Gastrocnemius medialis (tissue), 4 donors: ENCODE measurements at regions not wholly inside any gene's neighbourhood (a gene's known extent, or its start where the extent isn't known, plus 50 kb on each side); places are given as distances from the start of the nearest gene placed in this dataset.
"Not testable (repeated sequence)": the region's sequence is repeated elsewhere in the genome, so short reads cannot be mapped to it uniquely, and the experiment has no call there.

Experiments
- ATAC-seq, 2 donors: fragments of 150-250 bp; one replicate each; pipeline ENCODE4 v1.9.1; 2016
- DNase-seq, 2 donors: peaks; one replicate each; pipeline ENCODE4 v3.0.0-alpha.2; 2019
- H3K27ac ChIP-seq, 4 donors: fragments of 200-600 bp; sonication (generic); 1 replicate in 1 of 4; 2 replicates in 3 of 4; pipeline ENCODE4 v1.5.1; 2016 to 2018; ENCODE audit warnings: mild to moderate bottlenecking in 2 of 4, moderate library complexity in 1 of 4
- H3K27me3 ChIP-seq, 3 donors: fragments of 200-600 bp; sonication (generic) in 2 of 3; 1 replicate in 1 of 3; 2 replicates in 2 of 3; pipeline versions ENCODE4 v1.5.1 to v1.6.0; 2016 to 2019; ENCODE audit warnings: mild to moderate bottlenecking in 1 of 3, moderate library complexity in 1 of 3
- H3K36me3 ChIP-seq, 2 donors: fragments of 200-600 bp; sonication (generic) in 1 of 2; one replicate each; pipeline ENCODE4 v1.5.1; 2017 to 2018
- H3K4me1 ChIP-seq, 2 donors: fragments of 200-600 bp; sonication (generic) in 1 of 2; one replicate each; pipeline ENCODE4 v1.5.1; 2016 to 2017; ENCODE audit warnings: mild to moderate bottlenecking in 2 of 2
- H3K4me3 ChIP-seq, 4 donors: fragments of 200-600 bp; sonication (generic) in 3 of 4; 1 replicate in 1 of 4; 2 replicates in 3 of 4; pipeline ENCODE4 v1.5.1; 2016 to 2019; ENCODE audit warnings: mild to moderate bottlenecking in 2 of 4
- H3K9me3 ChIP-seq, 3 donors: fragments of 200-600 bp; sonication (generic) in 2 of 3; 1 replicate in 1 of 3; 2 replicates in 2 of 3; pipeline ENCODE4 v1.5.1; 2016 to 2019
- POLR2A ChIP-seq, 2 donors: fragments of 450-650 bp; IDR thresholded peaks; one replicate each; pipeline ENCODE4 v1.6.1; 2017; ENCODE audit warnings: antibody characterized with exemption in 2 of 2, mild to moderate bottlenecking in 2 of 2, moderate library complexity in 2 of 2
- in situ Hi-C, 4 donors: fragments of 200-750 bp; cut with MboI; loops; one replicate each; pipeline versions ENCODE4 v1.15.0 to v1.8.0; 2017; ENCODE audit warnings: low sequenced_read_pairs in 4 of 4
- intact Hi-C: fragments of 100-400 bp; cut with DNase I; formaldehyde crosslinking; loops from one replicate; pipeline ENCODE4 v1.15.1; 2023; ENCODE audit warnings: low total_unique reads
- TF ChIP-seq, protein P1 (sequence below), 5 experiments: fragments of 450-650 bp in 3 of 5; fragments of 200-600 bp in 2 of 5; sonication (generic) in 2 of 5; IDR thresholded peaks in 4 of 5; conservative IDR thresholded peaks in 1 of 5; 1 replicate in 4 of 5; 2 replicates in 1 of 5; pipeline ENCODE4 v1.5.1; 2016 to 2019; ENCODE audit warnings: antibody characterized with exemption in 5 of 5, mild to moderate bottlenecking in 3 of 5, moderate library complexity in 3 of 5

DNA sequence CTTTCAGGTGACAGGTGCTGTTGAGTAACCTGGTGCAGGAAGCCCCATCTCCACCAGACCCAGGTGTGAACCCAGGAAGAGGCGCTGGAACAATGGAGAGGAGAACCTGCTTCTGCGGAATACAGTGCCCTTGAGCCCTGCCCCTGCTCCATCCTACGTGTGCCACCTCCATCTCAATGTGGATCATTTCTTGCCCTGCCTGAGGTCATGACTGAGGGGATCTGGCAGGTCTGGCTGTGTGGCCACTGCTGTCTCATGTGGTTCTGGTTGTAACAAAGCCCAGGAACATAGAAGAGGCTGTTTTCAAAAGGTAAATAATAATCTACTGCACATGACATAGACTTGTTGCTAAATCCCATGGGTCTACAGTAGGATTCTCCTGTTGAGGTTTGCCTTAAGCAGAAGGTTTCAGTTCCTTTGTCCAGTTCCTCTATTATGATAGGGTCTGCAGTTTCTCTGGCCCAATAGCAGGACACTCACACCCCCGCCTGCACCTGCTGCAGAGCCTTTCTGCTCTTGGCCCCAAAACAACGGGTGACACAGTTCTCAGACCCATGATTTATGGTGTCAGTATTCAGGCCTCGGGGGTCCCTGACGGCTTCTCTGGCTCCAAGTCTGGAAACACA is 113.5 kb upstream of the IGLL5 start:
- Histone ChIP-seq H3K9me3 (no peaks in the 10 kb centered on the region), H3K27ac (no peak overlapping the region), H3K36me3 (no peaks in the 10 kb centered on the region), H3K4me1 (no peaks in the 10 kb centered on the region), H3K4me3 (no peak overlapping the region), H3K27me3 (peaks cover 0 to 6% (median 0%) of the 10 kb centered on the region in 3 donors)
- in situ Hi-C loops: no loop called here
- intact Hi-C loops: no loop called here
- TF ChIP-seq, protein P1, sequence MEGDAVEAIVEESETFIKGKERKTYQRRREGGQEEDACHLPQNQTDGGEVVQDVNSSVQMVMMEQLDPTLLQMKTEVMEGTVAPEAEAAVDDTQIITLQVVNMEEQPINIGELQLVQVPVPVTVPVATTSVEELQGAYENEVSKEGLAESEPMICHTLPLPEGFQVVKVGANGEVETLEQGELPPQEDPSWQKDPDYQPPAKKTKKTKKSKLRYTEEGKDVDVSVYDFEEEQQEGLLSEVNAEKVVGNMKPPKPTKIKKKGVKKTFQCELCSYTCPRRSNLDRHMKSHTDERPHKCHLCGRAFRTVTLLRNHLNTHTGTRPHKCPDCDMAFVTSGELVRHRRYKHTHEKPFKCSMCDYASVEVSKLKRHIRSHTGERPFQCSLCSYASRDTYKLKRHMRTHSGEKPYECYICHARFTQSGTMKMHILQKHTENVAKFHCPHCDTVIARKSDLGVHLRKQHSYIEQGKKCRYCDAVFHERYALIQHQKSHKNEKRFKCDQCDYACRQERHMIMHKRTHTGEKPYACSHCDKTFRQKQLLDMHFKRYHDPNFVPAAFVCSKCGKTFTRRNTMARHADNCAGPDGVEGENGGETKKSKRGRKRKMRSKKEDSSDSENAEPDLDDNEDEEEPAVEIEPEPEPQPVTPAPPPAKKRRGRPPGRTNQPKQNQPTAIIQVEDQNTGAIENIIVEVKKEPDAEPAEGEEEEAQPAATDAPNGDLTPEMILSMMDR (IDR thresholded peaks at IDR 0.05 in 4 of 5, conservative IDR thresholded peaks at IDR 0.05 in 1 of 5): no peak
- no peak for TF ChIP-seq POLR2A (IDR thresholded peaks at IDR 0.05)
- no peak for DNase-seq
- ATAC-seq: no peak

DNA sequence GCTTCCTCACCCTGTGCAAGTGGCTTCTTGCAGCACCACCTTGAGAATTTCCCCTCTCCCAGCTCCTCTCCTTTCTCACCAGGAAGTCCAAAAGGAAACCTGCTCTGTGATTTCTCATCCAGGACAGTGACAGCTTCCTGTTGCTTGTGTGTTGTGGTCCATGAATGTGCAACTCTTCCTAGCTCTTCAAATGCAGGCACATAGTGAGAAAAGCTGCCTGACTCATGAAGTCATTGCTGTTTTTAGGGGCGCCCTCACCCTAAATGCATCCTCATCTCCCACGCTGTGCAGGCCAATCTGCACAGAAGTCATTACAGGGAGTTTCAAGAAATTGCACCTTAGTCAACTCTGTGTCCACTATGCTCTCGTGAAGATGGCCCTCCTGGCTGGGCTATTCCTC is 112.9 kb upstream of the IGLL5 start:
- ATAC-seq, intact Hi-C loops, in situ Hi-C loops, H3K36me3 ChIP-seq, H3K4me3 ChIP-seq, H3K27ac ChIP-seq, H3K4me1 ChIP-seq, DNase-seq, H3K27me3 ChIP-seq, H3K9me3 ChIP-seq: not testable (repeated sequence)

DNA sequence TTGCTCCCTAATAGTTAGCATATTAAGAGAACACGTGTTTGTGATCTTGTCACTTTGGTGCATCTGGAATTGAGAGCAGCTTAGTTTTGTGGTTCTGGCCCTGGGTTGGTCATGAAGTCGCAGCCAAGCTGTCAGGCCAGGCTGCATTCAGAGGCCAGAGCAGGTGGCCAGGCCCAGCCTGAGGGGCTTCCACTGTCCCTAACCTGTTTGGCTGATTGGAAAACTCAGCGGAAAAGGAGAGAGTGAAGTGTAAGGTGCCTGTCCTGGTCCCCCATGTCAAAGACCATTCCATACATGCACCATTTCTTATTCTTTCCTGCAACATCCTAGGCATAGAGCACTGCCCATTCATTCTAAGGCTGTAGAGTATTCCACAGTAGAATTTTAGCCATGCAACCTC is 111.5 kb upstream of the IGLL5 start:
- Histone ChIP-seq H3K36me3 (no peaks in the 10 kb centered on the region), H3K9me3 (no peaks in the 10 kb centered on the region), H3K4me1 (no peaks in the 10 kb centered on the region), H3K4me3 (no peak overlapping the region), H3K27me3 (no peaks in the 10 kb centered on the region), H3K27ac (no peak overlapping the region)
- intact Hi-C loops: no loop called here
- TF ChIP-seq, protein P1 (IDR thresholded peaks at IDR 0.05 in 4 of 5, conservative IDR thresholded peaks at IDR 0.05 in 1 of 5): no peak
- TF ChIP-seq POLR2A (IDR thresholded peaks at IDR 0.05): no peak
- ATAC-seq: no peak
- no peak for DNase-seq
- in situ Hi-C loops: no loop called here

DNA sequence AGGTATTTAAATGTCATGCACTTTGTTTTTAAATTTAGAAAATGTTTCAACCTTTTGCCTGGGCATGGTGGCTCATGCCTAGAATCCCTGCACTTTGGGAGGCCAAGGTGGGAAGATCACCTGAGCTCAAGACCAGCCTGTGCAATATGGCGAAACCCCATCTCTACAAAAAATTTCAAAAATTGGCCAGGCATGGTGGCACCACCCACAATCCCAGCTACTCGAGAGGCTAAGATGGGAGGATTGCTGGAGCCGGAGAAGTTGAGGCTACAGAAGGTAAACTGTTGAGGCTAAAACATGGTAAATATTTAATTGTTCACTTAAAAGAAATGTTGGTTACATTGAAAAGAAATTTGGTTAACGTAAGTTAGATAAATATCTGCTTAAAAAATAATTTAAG is 108.4 kb upstream of the IGLL5 start:
- Histone ChIP-seq H3K4me3 (no peak overlapping the region), H3K4me1 (no peaks in the 10 kb centered on the region), H3K27ac (no peak overlapping the region), H3K9me3 (no peaks in the 10 kb centered on the region), H3K36me3 (no peaks in the 10 kb centered on the region), H3K27me3 (peaks cover 0 to 2% (median 0%) of the 10 kb centered on the region in 3 donors)
- in situ Hi-C loops: no loop called here
- no peak for DNase-seq
- intact Hi-C loops: no loop called here
- TF ChIP-seq, protein P1 (IDR thresholded peaks at IDR 0.05 in 4 of 5, conservative IDR thresholded peaks at IDR 0.05 in 1 of 5): no peak
- TF ChIP-seq POLR2A (IDR thresholded peaks at IDR 0.05): no peak
- ATAC-seq: no peak

DNA sequence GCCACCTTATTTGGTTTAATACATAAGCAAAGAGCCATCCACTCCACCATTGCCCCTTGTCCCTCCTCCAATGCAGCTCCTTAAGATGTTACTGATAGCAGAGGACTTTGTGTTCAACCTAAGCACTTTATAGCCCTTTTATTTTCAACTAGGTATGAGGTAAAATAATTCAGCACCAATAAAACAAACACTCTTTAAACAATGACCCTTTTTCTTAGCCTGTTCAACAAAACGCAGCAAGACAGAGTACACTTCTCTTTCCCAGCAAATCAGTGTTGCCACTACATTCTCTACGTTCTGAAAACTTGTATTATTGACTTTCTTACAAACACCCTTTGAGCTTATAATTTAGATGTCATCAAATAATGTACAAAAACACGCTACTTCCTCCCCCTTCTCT is 104.0 kb upstream of the IGLL5 start:
- ATAC-seq: no peak
- peaks cover 0 to 3% (median 2%) of the 10 kb centered on the region in 3 donors for H3K27me3 ChIP-seq
- intact Hi-C loops: no loop called here
- no peak overlapping the region for H3K4me3 ChIP-seq
- no peaks in the 10 kb centered on the region for H3K36me3 ChIP-seq
- no peak for DNase-seq
- TF ChIP-seq, protein P1 (IDR thresholded peaks at IDR 0.05 in 4 of 5, conservative IDR thresholded peaks at IDR 0.05 in 1 of 5): no peak
- TF ChIP-seq POLR2A (IDR thresholded peaks at IDR 0.05): no peak
- in situ Hi-C loops: no loop called here
- H3K9me3 ChIP-seq: no peaks in the 10 kb centered on the region
- no peaks in the 10 kb centered on the region for H3K4me1 ChIP-seq
- H3K27ac ChIP-seq: no peak overlapping the region
